ENCODE measurements at regions not wholly inside any gene's neighbourhood (a gene's known extent, or its start where the extent isn't known, plus 50 kb on each side); places are given as distances from the start of the nearest gene placed in this dataset.

GRCh38 chr2:164389411-164389810 lies 231.9 kb downstream of the GRB14 start:
- H3K36me3 ChIP-seq (ENCODE audit: control insufficient read depth, insufficient read depth, low read length): no peaks in the 10 kb centered on the region
- no peaks in the 10 kb centered on the region for H3K27me3 ChIP-seq (ENCODE audit: control insufficient read depth, insufficient read depth, low read length, poor library complexity, severe bottlenecking)
- TF ChIP-seq CTCF (conservative IDR thresholded peaks at IDR 0.05): no peak
- H3K27me3 Mint-ChIP-seq (ENCODE audit: insufficient read depth): no peaks in the 10 kb centered on the region
- WGBS, 2 experiments (ENCODE audit: insufficient coverage in 1 of 2, insufficient read length in 1 of 2): 88 to 95% methylated on average over 5 to 6 of the region's 6 CpGs
- H3K4me3 ChIP-seq (ENCODE audit: low read length): no peak overlapping the region
- DNase-seq: no peak
- no peaks in the 10 kb centered on the region for H3K36me3 Mint-ChIP-seq (ENCODE audit: low read depth)
- no peaks in the 10 kb centered on the region for H3K9me3 ChIP-seq (ENCODE audit: control insufficient read depth, low read length)
- H3K27ac ChIP-seq (ENCODE audit: low read depth, low read length): no peak overlapping the region
- H3K4me3 Mint-ChIP-seq: no peak overlapping the region
- H3K9ac ChIP-seq (ENCODE audit: extremely low read depth, low read length, poor library complexity, severe bottlenecking): no peak overlapping the region
- H3K27ac Mint-ChIP-seq: no peak overlapping the region
- no peaks in the 10 kb centered on the region for H3K4me1 ChIP-seq (ENCODE audit: control insufficient read depth, insufficient read depth, low read length)
- peaks cover 16% of the 10 kb centered on the region for H3K4me1 Mint-ChIP-seq
- no peaks in the 10 kb centered on the region for H3K9me3 Mint-ChIP-seq

DNA sequence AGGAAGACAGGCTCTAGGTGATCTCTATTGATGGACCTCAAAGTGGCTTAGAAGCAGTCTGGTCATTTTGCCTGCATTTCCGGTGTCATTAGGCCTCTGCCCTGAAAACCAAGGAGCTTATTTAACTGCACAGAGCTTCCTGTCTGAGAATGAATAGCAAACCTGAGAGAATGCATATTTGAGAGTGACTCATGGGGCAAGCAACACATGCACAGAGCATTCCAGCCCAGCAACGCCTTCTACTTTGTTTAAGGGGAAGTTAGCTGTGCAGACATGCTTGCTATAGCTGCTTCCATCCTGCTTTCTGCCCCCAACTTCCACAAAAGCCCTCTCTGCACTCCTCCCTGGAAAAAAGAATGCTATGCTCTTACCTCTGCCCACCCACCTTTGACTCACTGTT lies 232.8 kb downstream of the GRB14 start:
- H3K27ac ChIP-seq (ENCODE audit: low read depth, low read length): peak overlapping the region; percentile 32
- H3K4me1 Mint-ChIP-seq: peaks cover 16% of the 10 kb centered on the region
- 63 to 76% methylated on average over 2 of the region's 2 CpGs for WGBS, 2 experiments (ENCODE audit: insufficient coverage in 1 of 2, insufficient read length in 1 of 2)

DNA sequence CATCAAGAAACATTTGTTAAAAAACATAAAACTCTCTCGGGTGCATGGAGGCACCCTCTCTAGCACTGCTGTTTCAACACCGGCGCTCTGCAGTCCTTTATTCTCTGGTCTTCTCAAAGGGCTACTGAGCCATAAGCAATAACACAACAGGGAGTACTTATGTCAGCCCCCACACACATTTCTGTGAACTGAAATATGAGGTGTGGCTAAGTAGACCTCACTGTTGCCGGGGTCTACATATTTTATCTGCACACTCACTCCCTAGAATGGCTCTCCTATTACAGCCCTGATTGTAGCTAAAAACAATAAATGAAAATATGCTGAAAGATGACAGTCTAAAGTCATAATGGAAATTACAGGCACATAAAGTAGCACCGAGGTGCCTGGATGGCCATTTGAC lies 235.1 kb downstream of the GRB14 start:
- H3K4me3 ChIP-seq (ENCODE audit: low read length): no peak overlapping the region
- no peak for TF ChIP-seq CTCF (conservative IDR thresholded peaks at IDR 0.05)
- no peak overlapping the region for H3K9ac ChIP-seq (ENCODE audit: extremely low read depth, low read length, poor library complexity, severe bottlenecking)
- no peaks in the 10 kb centered on the region for H3K4me1 ChIP-seq (ENCODE audit: control insufficient read depth, insufficient read depth, low read length)
- H3K27ac Mint-ChIP-seq: no peak overlapping the region
- no peaks in the 10 kb centered on the region for H3K36me3 ChIP-seq (ENCODE audit: control insufficient read depth, insufficient read depth, low read length)
- H3K4me3 Mint-ChIP-seq: no peak overlapping the region
- H3K9me3 Mint-ChIP-seq: no peaks in the 10 kb centered on the region
- WGBS, 2 experiments (ENCODE audit: insufficient coverage in 1 of 2, insufficient read length in 1 of 2): 93 to 100% methylated on average over 4 to 5 of the region's 5 CpGs
- peaks cover 16% of the 10 kb centered on the region for H3K4me1 Mint-ChIP-seq
- no peaks in the 10 kb centered on the region for H3K36me3 Mint-ChIP-seq (ENCODE audit: low read depth)
- no peak overlapping the region for H3K27ac ChIP-seq (ENCODE audit: low read depth, low read length)
- H3K9me3 ChIP-seq (ENCODE audit: control insufficient read depth, low read length): no peaks in the 10 kb centered on the region
- H3K27me3 Mint-ChIP-seq (ENCODE audit: insufficient read depth): no peaks in the 10 kb centered on the region
- H3K27me3 ChIP-seq (ENCODE audit: control insufficient read depth, insufficient read depth, low read length, poor library complexity, severe bottlenecking): no peaks in the 10 kb centered on the region
- DNase-seq: no peak

More for the DNA sequence above, 232.8 kb downstream of the GRB14 start:
- no peaks in the 10 kb centered on the region for H3K4me1 ChIP-seq (ENCODE audit: control insufficient read depth, insufficient read depth, low read length)
- H3K9me3 ChIP-seq (ENCODE audit: control insufficient read depth, low read length): no peaks in the 10 kb centered on the region
- H3K9ac ChIP-seq (ENCODE audit: extremely low read depth, low read length, poor library complexity, severe bottlenecking): no peak overlapping the region
- H3K27me3 ChIP-seq (ENCODE audit: control insufficient read depth, insufficient read depth, low read length, poor library complexity, severe bottlenecking): no peaks in the 10 kb centered on the region
- DNase-seq: no peak
- Mint-ChIP-seq H3K4me3 (no peak overlapping the region), H3K36me3 (ENCODE audit: low read depth) (no peaks in the 10 kb centered on the region), H3K27me3 (ENCODE audit: insufficient read depth) (no peaks in the 10 kb centered on the region), H3K27ac (peak overlapping the region; percentile 58), H3K9me3 (no peaks in the 10 kb centered on the region)
- no peaks in the 10 kb centered on the region for H3K36me3 ChIP-seq (ENCODE audit: control insufficient read depth, insufficient read depth, low read length)
- no peak for TF ChIP-seq CTCF (conservative IDR thresholded peaks at IDR 0.05)
- no peak overlapping the region for H3K4me3 ChIP-seq (ENCODE audit: low read length)

Measured in endodermal cell (in vitro differentiated cells).